NOMO-1 (cell line): ENCODE measurements at regions not wholly inside any gene's neighbourhood (a gene's known extent, or its start where the extent isn't known, plus 50 kb on each side); places are given as distances from the start of the nearest gene placed in this dataset.

Experiments
- DNase-seq, 2 experiments: peaks; one replicate each; lab custom pipeline; 2025; ENCODE audit not compliant: unreplicated experiment in 2 of 2; lab: John Stamatoyannopoulos, UW

DNA sequence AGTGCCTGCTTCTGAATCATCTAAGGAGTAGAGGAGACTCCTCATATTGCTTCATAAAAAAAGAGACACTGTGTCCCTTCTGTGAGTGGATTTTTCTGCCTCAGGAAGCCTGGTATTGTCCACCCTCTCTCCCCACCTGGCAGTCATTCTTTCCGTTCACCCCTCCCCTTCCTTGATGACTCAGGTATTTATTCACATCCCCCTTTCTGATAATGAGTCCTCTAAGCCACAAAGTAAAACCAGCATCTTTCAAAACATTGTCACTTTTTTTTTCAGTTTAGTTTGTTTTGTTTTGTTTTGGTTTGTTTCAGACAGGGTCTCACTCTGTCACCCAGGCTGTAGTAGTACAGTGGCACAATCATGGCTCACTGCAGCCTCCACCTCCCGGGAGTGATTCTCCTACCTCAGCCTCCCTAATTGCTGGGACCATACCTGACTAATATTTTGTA is 65.2 kb upstream of the UBE2E1 start:
- DNase-seq, result peak; percentile 17 to 22

DNA sequence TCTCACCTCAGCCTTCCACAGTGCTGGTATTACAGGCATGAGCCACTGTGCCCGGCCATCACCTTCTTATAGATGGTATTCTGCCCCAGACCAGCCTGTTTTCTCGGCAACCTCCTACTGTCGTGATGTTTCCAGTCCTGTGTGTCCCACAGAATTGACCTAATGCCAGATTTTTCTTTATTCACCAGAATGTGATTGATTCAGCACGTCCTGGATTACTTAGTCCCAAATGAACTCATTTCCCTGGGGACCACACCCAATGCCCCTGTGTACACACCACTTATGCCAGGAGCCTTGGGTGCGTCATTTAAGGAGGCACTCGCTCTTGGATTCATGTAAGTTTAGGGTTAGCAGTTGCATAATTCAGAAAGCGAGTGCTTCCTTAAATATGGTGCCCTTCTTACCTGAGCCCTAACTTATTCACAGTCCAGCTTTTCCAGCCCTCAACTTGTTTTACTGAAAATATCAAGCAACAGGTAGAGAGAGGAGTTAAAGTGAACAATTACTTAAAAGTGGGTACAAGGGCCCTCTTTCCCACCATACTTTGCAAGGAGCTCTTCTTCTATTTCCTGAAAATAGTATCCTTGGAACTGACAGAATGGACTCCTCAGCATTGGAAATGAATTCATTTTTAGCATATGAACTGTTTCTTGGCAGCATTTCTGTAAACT is 64.6 kb upstream of the UBE2E1 start:
- DNase-seq, result peak in 1 of 2 experiments; percentile 18

DNA sequence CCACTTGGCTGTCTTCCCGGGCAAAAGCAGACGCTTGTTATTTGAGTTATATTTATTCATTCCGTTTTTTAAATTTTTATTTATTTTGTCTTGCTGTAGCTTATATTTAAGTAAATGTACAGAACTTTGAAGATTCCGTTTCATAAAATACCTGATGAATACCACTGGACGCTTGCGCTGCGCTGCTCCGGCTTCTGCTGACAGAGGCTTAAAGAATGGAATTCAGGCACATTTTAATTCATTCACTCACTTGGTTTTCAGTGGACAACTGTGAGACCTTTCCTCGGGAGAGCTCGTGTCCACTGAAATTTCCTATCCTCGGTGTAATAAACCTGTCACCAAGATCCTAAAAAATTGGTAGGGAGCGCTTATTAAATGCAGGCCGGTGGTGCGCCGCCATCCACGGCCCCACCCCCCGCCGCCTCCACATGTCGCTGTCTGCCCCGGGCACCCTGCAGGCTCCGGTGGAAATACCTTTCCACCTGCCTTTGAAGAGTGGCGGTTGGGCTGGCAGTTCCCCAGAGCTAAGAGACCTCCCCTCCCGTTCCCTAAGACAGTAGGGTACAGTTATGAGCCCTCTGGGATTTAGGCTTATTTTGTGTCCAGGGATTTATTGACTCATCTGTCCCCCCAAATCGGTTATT is 62.5 kb upstream of the UBE2E1 start:
- DNase-seq, result no peak

- no peak for DNase-seq
Measured at GRCh38 chr3:23746441-23746840, 59.3 kb upstream of the UBE2E1 start.

GRCh38 chr3:23747841-23748240 is 57.9 kb upstream of the UBE2E1 start:
- DNase-seq, result no peak

- DNase-seq, result peak; percentile 56 to 93
Measured at GRCh38 chr3:23748398-23749110, 57.2 kb upstream of the UBE2E1 start.

DNA sequence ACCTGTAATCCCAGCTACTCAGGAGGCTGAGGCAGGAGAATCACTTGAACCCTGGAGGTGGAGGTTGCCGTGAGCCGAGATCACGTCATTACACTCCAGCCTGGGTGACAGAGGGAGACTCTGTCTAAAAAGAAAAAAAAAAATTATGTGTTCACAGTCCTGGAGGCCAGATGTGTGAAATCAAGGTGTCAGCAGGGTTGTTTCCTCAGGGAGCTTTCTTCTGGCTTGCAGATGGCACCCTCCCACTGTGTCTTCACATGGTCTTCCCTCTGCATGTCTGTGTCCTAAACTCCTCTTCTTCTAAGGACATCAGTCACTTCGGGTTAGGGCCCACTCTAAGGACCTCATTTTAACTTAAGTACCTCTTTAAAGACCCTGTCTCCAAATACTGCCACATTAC is 56.1 kb upstream of the UBE2E1 start:
- DNase-seq, result no peak

- no peak for DNase-seq
Measured at GRCh38 chr3:23750573-23751210, 55.1 kb upstream of the UBE2E1 start.

DNA sequence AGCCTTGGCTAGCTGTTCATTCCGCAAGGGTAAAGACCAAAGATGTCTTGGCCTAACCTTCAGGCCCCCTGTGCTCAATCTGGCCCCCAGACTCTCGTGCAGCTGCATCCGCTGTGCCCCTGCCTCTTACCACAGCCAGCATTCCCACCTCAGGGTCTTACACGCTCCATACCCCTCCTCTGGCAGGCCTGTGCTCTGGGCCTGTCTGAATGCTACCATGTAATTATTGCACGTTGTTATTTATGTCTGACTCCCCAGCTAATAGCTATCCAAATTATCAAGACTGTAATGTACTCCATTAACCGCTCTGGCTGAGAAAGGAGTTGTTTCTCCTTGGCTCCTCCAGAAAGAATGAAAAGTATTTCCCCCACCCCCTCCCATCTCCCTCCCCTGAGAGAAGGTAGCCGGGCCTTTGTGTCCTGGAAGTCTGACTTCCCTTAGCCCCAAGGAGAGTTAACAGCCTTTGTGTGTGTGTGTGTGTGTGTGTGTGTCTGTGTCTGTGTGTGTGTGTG is 54.5 kb upstream of the UBE2E1 start:
- DNase-seq, result no peak

DNA sequence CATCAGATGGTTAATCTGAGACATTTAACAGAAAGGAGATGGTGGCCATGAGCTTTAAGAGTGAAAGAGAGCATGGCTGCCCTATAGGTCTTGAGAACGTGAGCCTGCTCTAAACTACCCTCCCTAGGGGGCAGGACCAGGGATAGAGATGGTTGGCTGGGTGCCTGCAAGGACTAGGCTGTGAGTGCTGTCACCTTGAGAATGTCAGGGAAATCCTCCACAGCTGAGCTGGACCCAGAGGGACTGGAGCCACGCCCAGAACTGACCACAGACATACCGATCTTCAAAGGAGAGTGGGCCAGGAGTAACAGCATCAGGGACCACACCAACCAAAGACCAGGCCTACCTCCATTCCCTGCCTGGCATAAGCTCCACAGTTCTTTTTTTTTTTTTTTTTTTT is 53.6 kb upstream of the UBE2E1 start:
- DNase-seq, result no peak

GRCh38 chr3:23754215-23754614 is 51.5 kb upstream of the UBE2E1 start:
- no peak for DNase-seq
